ENCODE measurements at regions not wholly inside any gene's neighbourhood (a gene's known extent, or its start where the extent isn't known, plus 50 kb on each side); places are given as distances from the start of the nearest gene placed in this dataset.

GRCh38 chr1:168920456-168921094, 185.9 kb upstream of the ATP1B1 start:
- DNase-seq: no peak

- DNase-seq: no peak
Observed at GRCh38 chr1:168921629-168922028, 184.9 kb upstream of the ATP1B1 start.

GRCh38 chr1:168923521-168924136, 182.9 kb upstream of the ATP1B1 start:
- no peak for DNase-seq

- DNase-seq: no peak
Observed at GRCh38 chr1:168924976-168925375, 181.5 kb upstream of the ATP1B1 start.

GRCh38 chr1:168926236-168926635, 180.3 kb upstream of the ATP1B1 start:
- no peak for DNase-seq

GRCh38 chr1:168932539-168932938, 174.0 kb upstream of the ATP1B1 start:
- DNase-seq: no peak

GRCh38 chr1:168933141-168933805, 173.2 kb upstream of the ATP1B1 start:
- DNase-seq: no peak

- no peak for DNase-seq
Observed at GRCh38 chr1:168939110-168939946, 167.2 kb upstream of the ATP1B1 start.

- no peak for DNase-seq
Observed at GRCh38 chr1:168939947-168940223, 166.6 kb upstream of the ATP1B1 start.

- no peak for DNase-seq
Observed at GRCh38 chr1:168941640-168942039, 164.8 kb upstream of the ATP1B1 start.

- DNase-seq: no peak
Observed at GRCh38 chr1:168942165-168942564, 164.3 kb upstream of the ATP1B1 start.

GRCh38 chr1:168945870-168946269, 160.6 kb upstream of the ATP1B1 start:
- no peak for DNase-seq

GRCh38 chr1:168947041-168947440, 159.4 kb upstream of the ATP1B1 start:
- no peak for DNase-seq

- DNase-seq: no peak
Observed at GRCh38 chr1:168949672-168950071, 156.8 kb upstream of the ATP1B1 start.

GRCh38 chr1:168957818-168958217, 148.7 kb upstream of the ATP1B1 start:
- no peak for DNase-seq

- no peak for DNase-seq
Observed at GRCh38 chr1:168958562-168959289, 147.8 kb upstream of the ATP1B1 start.

- no peak for DNase-seq
Observed at GRCh38 chr1:168959382-168959781, 147.1 kb upstream of the ATP1B1 start.

- DNase-seq: no peak
Observed at GRCh38 chr1:168960114-168960513, 146.4 kb upstream of the ATP1B1 start.

- no peak for DNase-seq
Observed at GRCh38 chr1:168960595-168960994, 145.9 kb upstream of the ATP1B1 start.

- DNase-seq: no peak
Observed at GRCh38 chr1:168963601-168964000, 142.9 kb upstream of the ATP1B1 start.

GRCh38 chr1:168964478-168964877, 142.0 kb upstream of the ATP1B1 start:
- no peak for DNase-seq

GRCh38 chr1:168966217-168966616, 140.3 kb upstream of the ATP1B1 start:
- DNase-seq: no peak

GRCh38 chr1:168966636-168967035, 139.9 kb upstream of the ATP1B1 start:
- DNase-seq: no peak
